Upper lobe of right lung (tissue), 1 donor: ENCODE measurements at regions not wholly inside any gene's neighbourhood (a gene's known extent, or its start where the extent isn't known, plus 50 kb on each side); places are given as distances from the start of the nearest gene placed in this dataset.

Source experiments
- ATAC-seq: fragments of 200-7000 bp; cut with Tn5 transposase; one replicate; pipeline ENCODE4 v1.9.1; 2020; ENCODE audit warnings: mild to moderate bottlenecking, moderate library complexity
- DNase-seq: peaks from one replicate; pipeline ENCODE4 v3.0.0-alpha.2; 2020
- H3K27ac ChIP-seq: fragments of 200-600 bp; one replicate; pipeline ENCODE4 v1.8.0; 2022
- H3K27me3 ChIP-seq: fragments of 200-600 bp; one replicate; pipeline ENCODE4 v1.8.0; 2022; ENCODE audit warnings: mild to moderate bottlenecking
- H3K36me3 ChIP-seq: fragments of 200-600 bp; one replicate; pipeline ENCODE4 v1.8.0; 2022
- H3K4me1 ChIP-seq: fragments of 200-600 bp; one replicate; pipeline ENCODE4 v1.8.0; 2022
- H3K4me3 ChIP-seq: fragments of 200-600 bp; one replicate; pipeline ENCODE4 v1.8.0; 2022; ENCODE audit warnings: mild to moderate bottlenecking
- H3K9me3 ChIP-seq: fragments of 200-600 bp; one replicate; pipeline ENCODE4 v1.8.0; 2022
- CTCF ChIP-seq: fragments of 200-600 bp; IDR thresholded peaks from one replicate; pipeline ENCODE4 v1.8.0; 2022; ENCODE audit warnings: antibody characterized with exemption
- intact Hi-C: fragments of 100-400 bp; cut with DNase I; formaldehyde crosslinking; loops from one replicate; pipeline ENCODE4 v1.11.0; 2022
- donor health status: DM: no; HTN: yes; CAD: no; lungs with severe emphysema.

- DNase-seq (no peak), ATAC-seq (no peak)
- Histone ChIP-seq H3K27me3 (no peaks in the 10 kb centered on the region), H3K4me3 (no peak overlapping the region), H3K36me3 (no peaks in the 10 kb centered on the region), H3K9me3 (no peaks in the 10 kb centered on the region), H3K4me1 (no peaks in the 10 kb centered on the region), H3K27ac (no peak overlapping the region)
- intact Hi-C loops, result no loop called here
- TF ChIP-seq CTCF, result no peak
These were observed 297.9 kb upstream of the EDIL3 start for GRCh38 chr5:84682531-84682930.

GRCh38 chr5:84680908-84681307 lies 296.2 kb upstream of the EDIL3 start:
- intact Hi-C loops, result no loop called here
- Histone ChIP-seq H3K36me3 (no peaks in the 10 kb centered on the region), H3K4me1 (no peaks in the 10 kb centered on the region), H3K4me3 (no peak overlapping the region), H3K9me3 (no peaks in the 10 kb centered on the region), H3K27ac (no peak overlapping the region), H3K27me3 (no peaks in the 10 kb centered on the region)
- TF ChIP-seq CTCF, result no peak
- DNase-seq, result no peak
- no peak for ATAC-seq

GRCh38 chr5:84673785-84674184 lies 289.1 kb upstream of the EDIL3 start:
- no peak overlapping the region for H3K27ac ChIP-seq
- intact Hi-C loops, result no loop called here
- no peak for ATAC-seq
- H3K36me3 ChIP-seq, result no peaks in the 10 kb centered on the region
- H3K4me3 ChIP-seq, result no peak overlapping the region
- TF ChIP-seq CTCF, result no peak
- no peaks in the 10 kb centered on the region for H3K4me1 ChIP-seq
- no peak for DNase-seq
- H3K9me3 ChIP-seq, result no peaks in the 10 kb centered on the region
- no peaks in the 10 kb centered on the region for H3K27me3 ChIP-seq

GRCh38 chr5:84667576-84667975 lies 282.9 kb upstream of the EDIL3 start:
- H3K36me3 ChIP-seq, result no peaks in the 10 kb centered on the region
- no peak for DNase-seq
- ATAC-seq, result no peak
- no peak overlapping the region for H3K4me3 ChIP-seq
- TF ChIP-seq CTCF, result no peak
- no peaks in the 10 kb centered on the region for H3K4me1 ChIP-seq
- intact Hi-C loops, result no loop called here
- H3K27me3 ChIP-seq, result no peaks in the 10 kb centered on the region
- no peaks in the 10 kb centered on the region for H3K9me3 ChIP-seq
- no peak overlapping the region for H3K27ac ChIP-seq

GRCh38 chr5:84650429-84650828 lies 265.7 kb upstream of the EDIL3 start:
- TF ChIP-seq CTCF, result no peak
- Histone ChIP-seq H3K36me3 (no peaks in the 10 kb centered on the region), H3K9me3 (no peaks in the 10 kb centered on the region), H3K27ac (no peak overlapping the region), H3K4me1 (no peaks in the 10 kb centered on the region), H3K27me3 (no peaks in the 10 kb centered on the region), H3K4me3 (no peak overlapping the region)
- intact Hi-C loops, result no loop called here
- ATAC-seq, result no peak
- no peak for DNase-seq

GRCh38 chr5:84647581-84647980 lies 262.9 kb upstream of the EDIL3 start:
- DNase-seq, result no peak
- ATAC-seq, result no peak
- no peak overlapping the region for H3K4me3 ChIP-seq
- intact Hi-C loops, result no loop called here
- no peaks in the 10 kb centered on the region for H3K36me3 ChIP-seq
- no peaks in the 10 kb centered on the region for H3K4me1 ChIP-seq
- no peaks in the 10 kb centered on the region for H3K27me3 ChIP-seq
- no peak overlapping the region for H3K27ac ChIP-seq
- no peaks in the 10 kb centered on the region for H3K9me3 ChIP-seq
- TF ChIP-seq CTCF, result no peak
